ENCODE measurements at regions not wholly inside any gene's neighbourhood (a gene's known extent, or its start where the extent isn't known, plus 50 kb on each side); places are given as distances from the start of the nearest gene placed in this dataset.

GRCh38 chr1:238293075-238293474 is 402.4 kb upstream of the ZP4 start:
- Histone ChIP-seq H3K36me3 (no peaks in the 10 kb centered on the region), H3K4me3 (replicated peaks in 1 of 3) (no peak overlapping the region), H3K27ac (no peak overlapping the region), H3K9me3 (no peaks in the 10 kb centered on the region), H3K4me1 (no peaks in the 10 kb centered on the region), H3K27me3 (no peaks in the 10 kb centered on the region)
- no peak for DNase-seq
- 79 to 80% methylated on average over 3 of the region's 3 CpGs for WGBS, 2 donors
- intact Hi-C loops (cut with DNase I), result no loop called here
- TF ChIP-seq CTCF (IDR thresholded peaks at IDR 0.05), result no peak

- no peak for DNase-seq
- Histone ChIP-seq H3K27ac (no peak overlapping the region), H3K27me3 (no peaks in the 10 kb centered on the region), H3K36me3 (no peaks in the 10 kb centered on the region), H3K9me3 (no peaks in the 10 kb centered on the region), H3K4me1 (no peaks in the 10 kb centered on the region), H3K4me3 (replicated peaks in 1 of 3) (no peak overlapping the region)
- 79 to 95% methylated on average over 1 of the region's 1 CpG for WGBS, 2 donors
- intact Hi-C loops (cut with DNase I), result no loop called here
- TF ChIP-seq CTCF (IDR thresholded peaks at IDR 0.05) (no peak), POLR2A (IDR thresholded peaks at IDR 0.05) (no peak)
Observed at GRCh38 chr1:238281418-238281817, 390.7 kb upstream of the ZP4 start.

GRCh38 chr1:238279694-238280380 is 389.1 kb upstream of the ZP4 start:
- Histone ChIP-seq H3K36me3 (no peaks in the 10 kb centered on the region), H3K27ac (no peak overlapping the region), H3K27me3 (no peaks in the 10 kb centered on the region), H3K9me3 (no peaks in the 10 kb centered on the region), H3K4me1 (no peaks in the 10 kb centered on the region), H3K4me3 (replicated peaks in 1 of 3) (no peak overlapping the region)
- no peak for TF ChIP-seq POLR2A (IDR thresholded peaks at IDR 0.05)
- no peak for DNase-seq
- intact Hi-C loops (cut with DNase I), result no loop called here
- 80 to 83% methylated on average over 3 of the region's 3 CpGs for WGBS, 2 donors

GRCh38 chr1:238272145-238272544 is 381.4 kb upstream of the ZP4 start:
- Histone ChIP-seq H3K36me3 (no peaks in the 10 kb centered on the region), H3K4me3 (replicated peaks in 1 of 3) (no peak overlapping the region), H3K27ac (no peak overlapping the region), H3K4me1 (no peaks in the 10 kb centered on the region), H3K27me3 (no peaks in the 10 kb centered on the region), H3K9me3 (no peaks in the 10 kb centered on the region)
- 94 to 96% methylated on average over 3 of the region's 3 CpGs for WGBS, 2 donors
- intact Hi-C loops (cut with DNase I), result no loop called here
- no peak for DNase-seq
- TF ChIP-seq CTCF (IDR thresholded peaks at IDR 0.05) (no peak), POLR2A (IDR thresholded peaks at IDR 0.05) (no peak)

- no peaks in the 10 kb centered on the region for H3K27me3 ChIP-seq
- H3K4me3 ChIP-seq (replicated peaks in 1 of 3), result no peak overlapping the region
- H3K36me3 ChIP-seq, result no peaks in the 10 kb centered on the region
- no peak for DNase-seq
- no peak overlapping the region for H3K27ac ChIP-seq
- H3K4me1 ChIP-seq, result no peaks in the 10 kb centered on the region
- intact Hi-C loops (cut with DNase I), result no loop called here
- WGBS, 2 donors, result 64 to 75% methylated on average over 1 of the region's 1 CpG
- no peaks in the 10 kb centered on the region for H3K9me3 ChIP-seq
- TF ChIP-seq CTCF (IDR thresholded peaks at IDR 0.05), result no peak
Observed at GRCh38 chr1:238265866-238266265, 375.1 kb upstream of the ZP4 start.

GRCh38 chr1:238264951-238265350 is 374.2 kb upstream of the ZP4 start:
- TF ChIP-seq POLR2A (IDR thresholded peaks at IDR 0.05) (no peak), CTCF (IDR thresholded peaks at IDR 0.05) (no peak)
- Histone ChIP-seq H3K4me3 (replicated peaks in 1 of 3) (no peak overlapping the region), H3K4me1 (no peaks in the 10 kb centered on the region), H3K27ac (no peak overlapping the region), H3K9me3 (no peaks in the 10 kb centered on the region), H3K36me3 (no peaks in the 10 kb centered on the region), H3K27me3 (no peaks in the 10 kb centered on the region)
- DNase-seq, result no peak
- intact Hi-C loops (cut with DNase I), result no loop called here
